ENCODE measurements at regions not wholly inside any gene's neighbourhood (a gene's known extent, or its start where the extent isn't known, plus 50 kb on each side); places are given as distances from the start of the nearest gene placed in this dataset.
"Not testable (repeated sequence)": the region's sequence is repeated elsewhere in the genome, so short reads cannot be mapped to it uniquely, and the experiment has no call there.

GRCh38 chr4:33104273-33104672 lies 2384.1 kb downstream of the PCDH7 start:
- no peak for DNase-seq
- TF ChIP-seq POLR2A (IDR thresholded peaks at IDR 0.05; ENCODE audit: low read length) (no peak), GATA1 (IDR thresholded peaks at IDR 0.05; ENCODE audit: low read depth, low read length) (no peak)

GRCh38 chr4:33107814-33108213 lies 2387.6 kb downstream of the PCDH7 start:
- TF ChIP-seq POLR2A (IDR thresholded peaks at IDR 0.05; ENCODE audit: low read length) (no peak), GATA1 (IDR thresholded peaks at IDR 0.05; ENCODE audit: low read depth, low read length) (no peak)
- DNase-seq: no peak

- no peak for DNase-seq
- TF ChIP-seq GATA1 (IDR thresholded peaks at IDR 0.05; ENCODE audit: low read depth, low read length) (no peak), POLR2A (IDR thresholded peaks at IDR 0.05; ENCODE audit: low read length) (no peak)
These were observed 2390.9 kb downstream of the PCDH7 start for GRCh38 chr4:33111117-33111516.

GRCh38 chr4:33116871-33117270 lies 2396.7 kb downstream of the PCDH7 start:
- TF ChIP-seq POLR2A (IDR thresholded peaks at IDR 0.05; ENCODE audit: low read length) (no peak), GATA1 (IDR thresholded peaks at IDR 0.05; ENCODE audit: low read depth, low read length) (no peak)
- DNase-seq: no peak

- no peak for TF ChIP-seq GATA1 (IDR thresholded peaks at IDR 0.05; ENCODE audit: low read depth, low read length)
- TF ChIP-seq POLR2A (IDR thresholded peaks at IDR 0.05; ENCODE audit: low read length): no peak
These were observed 2405.8 kb downstream of the PCDH7 start for GRCh38 chr4:33126002-33126401.

GRCh38 chr4:33130662-33131061 lies 2410.5 kb downstream of the PCDH7 start:
- DNase-seq: not testable (repeated sequence)

More at GRCh38 chr4:33126002-33126401, 2405.8 kb downstream of the PCDH7 start:
- no peak for DNase-seq

- TF ChIP-seq GATA1 (IDR thresholded peaks at IDR 0.05; ENCODE audit: low read depth, low read length) (no peak), POLR2A (IDR thresholded peaks at IDR 0.05; ENCODE audit: low read length) (no peak)
- DNase-seq: no peak
These were observed 2413.6 kb downstream of the PCDH7 start for GRCh38 chr4:33133723-33134122.

GRCh38 chr4:33134366-33134765 lies 2414.2 kb downstream of the PCDH7 start:
- no peak for DNase-seq
- TF ChIP-seq GATA1 (IDR thresholded peaks at IDR 0.05; ENCODE audit: low read depth, low read length) (no peak), POLR2A (IDR thresholded peaks at IDR 0.05; ENCODE audit: low read length) (no peak)

GRCh38 chr4:33149658-33150524 lies 2429.7 kb downstream of the PCDH7 start:
- TF ChIP-seq GATA1 (IDR thresholded peaks at IDR 0.05; ENCODE audit: low read depth, low read length) (no peak), POLR2A (IDR thresholded peaks at IDR 0.05; ENCODE audit: low read length) (no peak)
- no peak for DNase-seq

GRCh38 chr4:33150525-33150910 lies 2430.3 kb downstream of the PCDH7 start:
- DNase-seq: no peak
- TF ChIP-seq POLR2A (IDR thresholded peaks at IDR 0.05; ENCODE audit: low read length) (no peak), GATA1 (IDR thresholded peaks at IDR 0.05; ENCODE audit: low read depth, low read length) (no peak)

- DNase-seq: no peak
- TF ChIP-seq GATA1 (IDR thresholded peaks at IDR 0.05; ENCODE audit: low read depth, low read length) (no peak), POLR2A (IDR thresholded peaks at IDR 0.05; ENCODE audit: low read length) (no peak)
These were observed 2440.0 kb downstream of the PCDH7 start for GRCh38 chr4:33160126-33160525.

- TF ChIP-seq GATA1 (IDR thresholded peaks at IDR 0.05; ENCODE audit: low read depth, low read length) (no peak), POLR2A (IDR thresholded peaks at IDR 0.05; ENCODE audit: low read length) (no peak)
These were observed 2441.0 kb downstream of the PCDH7 start for GRCh38 chr4:33161202-33161601.

GRCh38 chr4:33162122-33162521 lies 2442.0 kb downstream of the PCDH7 start:
- TF ChIP-seq POLR2A (IDR thresholded peaks at IDR 0.05; ENCODE audit: low read length) (no peak), GATA1 (IDR thresholded peaks at IDR 0.05; ENCODE audit: low read depth, low read length) (no peak)

More at GRCh38 chr4:33161202-33161601, 2441.0 kb downstream of the PCDH7 start:
- DNase-seq: no peak

GRCh38 chr4:33171873-33172525 lies 2451.8 kb downstream of the PCDH7 start:
- no peak for TF ChIP-seq GATA1 (IDR thresholded peaks at IDR 0.05; ENCODE audit: low read depth, low read length)
- no peak for DNase-seq

More at GRCh38 chr4:33162122-33162521, 2442.0 kb downstream of the PCDH7 start:
- no peak for DNase-seq

- DNase-seq: no peak
These were observed 2456.4 kb downstream of the PCDH7 start for GRCh38 chr4:33176566-33176965.

More at GRCh38 chr4:33176566-33176965, 2456.4 kb downstream of the PCDH7 start:
- TF ChIP-seq GATA1 (IDR thresholded peaks at IDR 0.05; ENCODE audit: low read depth, low read length): no peak
- TF ChIP-seq POLR2A (IDR thresholded peaks at IDR 0.05; ENCODE audit: low read length): no peak
